Astrocyte (in vitro differentiated cells and primary cell): ENCODE measurements at regions not wholly inside any gene's neighbourhood (a gene's known extent, or its start where the extent isn't known, plus 50 kb on each side); places are given as distances from the start of the nearest gene placed in this dataset.

ENCODE experiments used
- DNase-seq: peaks from one replicate; pipeline ENCODE4 v3.0.0-alpha.2; 2010; ENCODE audit warnings: low read depth
- FAIRE-seq: peaks from 2 replicates; lab custom pipeline; 2011; peaks lifted over from hg19 to GRCh38; lab: Jason Lieb, UNC
- H2AFZ ChIP-seq: 2 replicates; pipeline ENCODE4 v1.6.0; 2012; ENCODE audit warnings: low read depth, low read length, inconsistent platforms
- H3K27ac ChIP-seq: 2 replicates; pipeline ENCODE4 v1.5.1; 2011; ENCODE audit warnings: low read depth, low read length, inconsistent platforms
- H3K27me3 ChIP-seq: 2 replicates; pipeline ENCODE4 v1.6.0; 2011; ENCODE audit warnings: low read length, inconsistent platforms; ENCODE audit not compliant: insufficient read depth
- H3K36me3 ChIP-seq: 2 replicates; pipeline ENCODE4 v1.5.1; 2011; ENCODE audit warnings: low read length, inconsistent platforms; ENCODE audit not compliant: insufficient read depth
- H3K4me1 ChIP-seq: 2 replicates; pipeline ENCODE4 v1.5.1; 2011; ENCODE audit warnings: low read length, inconsistent platforms; ENCODE audit not compliant: insufficient read depth
- H3K4me2 ChIP-seq: 2 replicates; pipeline ENCODE4 v1.6.0; 2012; ENCODE audit warnings: low read length, inconsistent platforms
- H3K4me3 ChIP-seq: 2 replicates; pipeline ENCODE4 v1.5.1; 2011; ENCODE audit warnings: low read depth, mild to moderate bottlenecking, low read length, inconsistent platforms; ENCODE audit not compliant: insufficient read depth
- H3K79me2 ChIP-seq: 2 replicates; pipeline ENCODE4 v1.6.0; 2012; ENCODE audit warnings: mild to moderate bottlenecking, low read length, inconsistent platforms; ENCODE audit not compliant: insufficient read depth
- H3K9ac ChIP-seq: 2 replicates; pipeline ENCODE4 v1.6.0; 2012; ENCODE audit warnings: mild to moderate bottlenecking, low read length, inconsistent platforms
- H3K9me3 ChIP-seq: 2 replicates; pipeline ENCODE4 v1.5.1; 2012; ENCODE audit warnings: low read depth, mild to moderate bottlenecking, low read length, inconsistent platforms; ENCODE audit not compliant: insufficient read depth
- H4K20me1 ChIP-seq: 2 replicates; pipeline ENCODE4 v1.6.0; 2012; ENCODE audit warnings: low read length, inconsistent platforms; ENCODE audit not compliant: insufficient read depth
- H3K27ac Mint-ChIP-seq: one replicate; pipeline ENCODE4 v1.8.0; 2021; ENCODE audit warnings: mild to moderate bottlenecking, mixed read lengths; ENCODE audit not compliant: unreplicated experiment
- H3K27me3 Mint-ChIP-seq: one replicate; pipeline ENCODE4 v1.8.0; 2021; ENCODE audit warnings: low read depth, mixed read lengths; ENCODE audit not compliant: unreplicated experiment
- H3K36me3 Mint-ChIP-seq: one replicate; pipeline ENCODE4 v1.8.0; 2021; ENCODE audit warnings: low read depth, mixed read lengths; ENCODE audit not compliant: unreplicated experiment
- H3K4me1 Mint-ChIP-seq: one replicate; pipeline ENCODE4 v1.8.0; 2021; ENCODE audit warnings: low read depth, mixed read lengths; ENCODE audit not compliant: unreplicated experiment
- H3K4me3 Mint-ChIP-seq: one replicate; pipeline ENCODE4 v1.8.0; 2021; ENCODE audit warnings: mild to moderate bottlenecking, moderate library complexity, mixed read lengths; ENCODE audit not compliant: unreplicated experiment
- H3K9me3 Mint-ChIP-seq: one replicate; pipeline ENCODE4 v1.8.0; 2021; ENCODE audit warnings: mild to moderate bottlenecking, mixed read lengths; ENCODE audit not compliant: unreplicated experiment
- EZH2 ChIP-seq: IDR thresholded peaks from 2 replicates; pipeline ENCODE4 v1.6.1; 2012; ENCODE audit warnings: mild to moderate bottlenecking, low read length, inconsistent platforms; ENCODE audit not compliant: insufficient read depth
- TF ChIP-seq, protein P1 (sequence below): IDR thresholded peaks from 2 replicates; pipeline ENCODE4 v1.5.1; 2011; ENCODE audit warnings: low read depth, mild to moderate bottlenecking, inconsistent platforms, low read length, moderate library complexity; ENCODE audit not compliant: insufficient read depth

DNA sequence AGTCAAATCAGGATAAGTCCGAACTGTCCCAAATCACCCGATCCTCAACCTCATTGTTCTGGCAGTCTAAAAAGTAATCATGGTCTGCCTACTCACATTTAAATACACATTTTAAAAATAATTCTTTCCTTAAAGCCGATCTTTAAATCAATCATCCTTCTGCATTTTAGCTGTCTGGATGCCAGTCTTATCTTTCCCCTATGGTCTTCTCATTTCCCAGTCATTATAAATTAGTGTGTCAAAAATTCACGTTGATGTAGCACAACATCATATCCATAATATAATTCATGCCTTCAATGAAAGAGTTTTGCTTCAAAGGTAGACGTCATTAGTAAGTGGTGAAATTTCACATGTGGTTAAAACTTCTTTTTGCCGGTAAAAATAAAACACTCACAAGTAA, 108.1 kb upstream of the FRG1 start:
- Mint-ChIP-seq H3K27me3 (peaks cover 3% of the 10 kb centered on the region), H3K9me3 (peaks cover 2% of the 10 kb centered on the region), H3K4me1 (peaks cover 3% of the 10 kb centered on the region), H3K27ac (no peak overlapping the region), H3K4me3 (no peak overlapping the region), H3K36me3 (no peaks in the 10 kb centered on the region)
- Histone ChIP-seq H3K4me1 (no peaks in the 10 kb centered on the region), H3K4me3 (no peak overlapping the region), H3K4me2 (no peak overlapping the region), H3K27ac (no peak overlapping the region), H3K9me3 (peaks cover 6% of the 10 kb centered on the region), H3K79me2 (no peaks in the 10 kb centered on the region), H3K36me3 (no peaks in the 10 kb centered on the region), H2AFZ (no peak overlapping the region), H4K20me1 (no peaks in the 10 kb centered on the region), H3K9ac (no peak overlapping the region), H3K27me3 (no peaks in the 10 kb centered on the region)
- FAIRE-seq (no peak), DNase-seq (no peak)
- no peak for TF ChIP-seq EZH2
- TF ChIP-seq, protein P1, sequence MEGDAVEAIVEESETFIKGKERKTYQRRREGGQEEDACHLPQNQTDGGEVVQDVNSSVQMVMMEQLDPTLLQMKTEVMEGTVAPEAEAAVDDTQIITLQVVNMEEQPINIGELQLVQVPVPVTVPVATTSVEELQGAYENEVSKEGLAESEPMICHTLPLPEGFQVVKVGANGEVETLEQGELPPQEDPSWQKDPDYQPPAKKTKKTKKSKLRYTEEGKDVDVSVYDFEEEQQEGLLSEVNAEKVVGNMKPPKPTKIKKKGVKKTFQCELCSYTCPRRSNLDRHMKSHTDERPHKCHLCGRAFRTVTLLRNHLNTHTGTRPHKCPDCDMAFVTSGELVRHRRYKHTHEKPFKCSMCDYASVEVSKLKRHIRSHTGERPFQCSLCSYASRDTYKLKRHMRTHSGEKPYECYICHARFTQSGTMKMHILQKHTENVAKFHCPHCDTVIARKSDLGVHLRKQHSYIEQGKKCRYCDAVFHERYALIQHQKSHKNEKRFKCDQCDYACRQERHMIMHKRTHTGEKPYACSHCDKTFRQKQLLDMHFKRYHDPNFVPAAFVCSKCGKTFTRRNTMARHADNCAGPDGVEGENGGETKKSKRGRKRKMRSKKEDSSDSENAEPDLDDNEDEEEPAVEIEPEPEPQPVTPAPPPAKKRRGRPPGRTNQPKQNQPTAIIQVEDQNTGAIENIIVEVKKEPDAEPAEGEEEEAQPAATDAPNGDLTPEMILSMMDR: no peak

DNA sequence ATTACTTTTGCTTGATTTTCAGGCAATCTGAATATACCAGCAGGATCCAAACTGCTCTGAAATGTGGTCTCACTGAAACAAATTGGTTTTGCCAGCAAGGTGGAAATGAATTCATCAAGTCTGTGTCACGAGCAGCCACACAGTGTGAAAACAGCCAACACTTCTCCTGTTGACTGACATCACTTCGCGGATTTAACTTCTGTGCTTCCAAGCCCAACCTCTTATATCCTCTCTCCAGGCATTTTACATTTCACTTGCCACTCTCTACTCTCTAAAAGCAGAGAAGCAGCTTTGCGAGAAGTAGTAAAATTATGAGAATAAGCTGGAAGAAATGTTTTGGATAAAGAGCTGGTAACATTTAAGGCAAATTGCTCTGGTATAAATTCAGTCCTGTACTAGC, 106.1 kb upstream of the FRG1 start:
- Histone ChIP-seq H3K27ac (no peak overlapping the region), H3K27me3 (no peaks in the 10 kb centered on the region), H3K79me2 (no peaks in the 10 kb centered on the region), H3K4me3 (no peak overlapping the region), H4K20me1 (no peaks in the 10 kb centered on the region), H3K4me1 (no peaks in the 10 kb centered on the region), H2AFZ (no peak overlapping the region), H3K4me2 (no peak overlapping the region), H3K9ac (no peak overlapping the region), H3K9me3 (peaks cover 6% of the 10 kb centered on the region), H3K36me3 (no peaks in the 10 kb centered on the region)
- H3K36me3 Mint-ChIP-seq: no peaks in the 10 kb centered on the region
- no peak for DNase-seq
- peaks cover 7% of the 10 kb centered on the region for H3K27me3 Mint-ChIP-seq
- H3K9me3 Mint-ChIP-seq: no peaks in the 10 kb centered on the region
- H3K4me1 Mint-ChIP-seq: no peaks in the 10 kb centered on the region
- H3K4me3 Mint-ChIP-seq: no peak overlapping the region
- no peak overlapping the region for H3K27ac Mint-ChIP-seq
- TF ChIP-seq, protein P1: no peak
- no peak for TF ChIP-seq EZH2
- no peak for FAIRE-seq

DNA sequence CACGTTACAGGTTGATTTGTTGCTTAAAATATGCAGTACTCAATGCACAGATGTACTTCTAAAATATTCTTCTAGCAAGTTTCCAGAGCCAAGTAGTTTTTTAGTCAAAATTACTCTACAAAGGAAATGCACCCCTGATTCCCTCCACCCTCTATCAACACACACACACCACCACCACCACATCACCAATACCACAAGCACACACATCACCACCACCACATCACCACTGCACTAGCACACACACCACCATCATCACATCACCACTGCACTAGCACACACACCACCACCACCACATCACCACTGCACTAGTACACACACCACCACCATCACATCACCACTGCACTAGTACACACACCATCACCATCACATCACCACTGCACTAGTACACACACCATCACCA, 105.2 kb upstream of the FRG1 start:
- no peaks in the 10 kb centered on the region for H4K20me1 ChIP-seq
- Mint-ChIP-seq H3K4me1 (no peaks in the 10 kb centered on the region), H3K36me3 (no peaks in the 10 kb centered on the region), H3K4me3 (no peak overlapping the region), H3K27me3 (peaks cover 12% of the 10 kb centered on the region), H3K9me3 (no peaks in the 10 kb centered on the region), H3K27ac (no peak overlapping the region)
- H3K27ac ChIP-seq: no peak overlapping the region
- no peaks in the 10 kb centered on the region for H3K79me2 ChIP-seq
- DNase-seq: no peak
- no peak overlapping the region for H3K4me3 ChIP-seq
- peaks cover 6% of the 10 kb centered on the region for H3K9me3 ChIP-seq
- no peaks in the 10 kb centered on the region for H3K27me3 ChIP-seq
- H2AFZ ChIP-seq: no peak overlapping the region
- H3K9ac ChIP-seq: no peak overlapping the region
- FAIRE-seq: no peak
- H3K4me2 ChIP-seq: no peak overlapping the region
- no peak for TF ChIP-seq EZH2
- TF ChIP-seq, protein P1: no peak
- no peaks in the 10 kb centered on the region for H3K4me1 ChIP-seq
- H3K36me3 ChIP-seq: no peaks in the 10 kb centered on the region
